Fibroblast of skin of abdomen (primary cell): ENCODE measurements at regions not wholly inside any gene's neighbourhood (a gene's known extent, or its start where the extent isn't known, plus 50 kb on each side); places are given as distances from the start of the nearest gene placed in this dataset.
"Not testable (repeated sequence)": the region's sequence is repeated elsewhere in the genome, so short reads cannot be mapped to it uniquely, and the experiment has no call there.

Experiments used
- DNase-seq: peaks from one replicate; pipeline ENCODE4 v3.0.0-alpha.2; 2013

DNA sequence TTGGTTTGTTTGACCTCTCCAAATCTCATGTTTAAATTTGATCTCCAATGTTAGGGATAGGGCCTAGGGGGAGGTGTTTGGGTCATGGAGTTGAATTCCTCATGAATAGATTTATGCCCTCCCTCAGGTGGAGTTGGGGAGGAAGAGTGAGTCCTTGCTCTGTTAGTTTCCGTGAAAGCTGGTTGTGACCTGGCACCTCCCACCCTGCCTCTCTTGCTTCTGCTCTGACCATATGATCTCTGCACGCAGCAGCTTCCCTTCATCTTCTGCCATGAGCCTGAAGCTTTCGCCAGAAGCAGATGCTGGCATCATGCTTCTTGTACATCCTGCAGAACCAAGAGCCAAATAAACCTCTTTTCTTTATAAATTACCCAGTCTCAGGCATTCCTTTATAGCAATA lies 231.6 kb upstream of the ERBB4 start:
- DNase-seq = no peak

DNA sequence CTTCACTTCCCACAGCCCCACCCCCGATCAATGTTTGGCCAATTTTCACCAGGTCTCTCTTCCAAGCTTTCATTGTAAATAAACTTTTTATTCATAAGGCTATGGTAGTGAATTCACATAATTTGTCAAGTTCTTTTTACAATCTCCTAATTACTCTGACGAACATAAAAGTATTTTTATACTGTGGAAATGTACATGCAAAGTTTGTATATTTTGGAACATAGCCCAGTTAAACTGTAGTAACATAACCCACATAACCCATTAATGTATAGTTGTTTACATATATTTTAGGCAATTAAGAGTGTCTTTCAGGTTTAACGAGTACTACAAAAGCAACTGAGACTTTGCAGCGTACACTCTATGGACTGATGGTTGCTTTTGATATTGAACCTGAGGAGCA lies 228.3 kb upstream of the ERBB4 start:
- no peak for DNase-seq

DNA sequence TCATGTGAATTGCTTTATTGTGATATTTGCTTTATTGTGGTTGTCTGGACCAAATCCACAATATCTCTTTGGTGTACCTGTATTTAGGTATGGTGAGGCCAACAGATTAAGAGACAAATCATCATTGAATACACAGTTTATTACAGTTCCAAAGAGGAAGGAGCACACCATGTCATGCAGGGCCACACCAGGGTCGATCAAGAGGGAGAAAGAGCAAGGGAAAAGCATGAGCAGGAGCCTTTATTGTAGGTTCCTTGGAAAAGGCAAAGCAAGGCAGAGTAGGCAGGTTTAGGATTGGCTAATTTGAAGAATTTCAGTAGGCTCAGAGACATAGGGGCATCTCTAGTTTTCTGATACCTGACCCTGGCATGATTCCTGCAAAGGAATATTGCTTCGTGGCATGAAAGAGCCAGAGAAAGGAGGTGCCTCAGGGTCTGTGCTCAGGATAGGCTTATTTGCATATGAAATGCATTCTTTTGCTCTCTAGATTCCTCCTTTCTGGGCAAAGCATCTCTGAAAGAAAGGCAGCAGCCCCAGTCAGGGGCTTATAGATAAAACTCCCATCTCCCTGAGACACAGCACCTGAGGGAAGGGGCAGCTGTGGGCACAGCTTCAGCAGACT lies 214.2 kb upstream of the ERBB4 start:
- DNase-seq = no peak

GRCh38 chr2:212745359-212745758 lies 206.8 kb upstream of the ERBB4 start:
- no peak for DNase-seq

- DNase-seq = no peak
Observed at GRCh38 chr2:212737392-212738172, 199.0 kb upstream of the ERBB4 start.

DNA sequence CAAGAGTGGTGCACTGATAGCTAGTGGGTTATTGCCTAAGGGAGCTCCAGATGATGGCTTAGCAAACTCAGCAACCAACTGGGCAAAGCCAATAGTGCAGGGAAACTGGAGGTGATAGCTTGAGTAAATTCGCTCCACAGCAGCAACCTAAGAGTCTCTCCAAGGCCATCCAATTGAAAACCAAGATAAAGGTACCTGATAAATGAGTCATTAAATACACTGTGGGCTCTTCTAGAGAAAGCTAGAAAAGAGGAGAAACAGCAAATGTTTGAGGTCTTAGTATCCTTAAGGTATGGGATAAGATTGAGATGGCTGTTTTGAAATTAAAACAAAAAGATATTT lies 197.8 kb upstream of the ERBB4 start:
- DNase-seq = no peak

DNA sequence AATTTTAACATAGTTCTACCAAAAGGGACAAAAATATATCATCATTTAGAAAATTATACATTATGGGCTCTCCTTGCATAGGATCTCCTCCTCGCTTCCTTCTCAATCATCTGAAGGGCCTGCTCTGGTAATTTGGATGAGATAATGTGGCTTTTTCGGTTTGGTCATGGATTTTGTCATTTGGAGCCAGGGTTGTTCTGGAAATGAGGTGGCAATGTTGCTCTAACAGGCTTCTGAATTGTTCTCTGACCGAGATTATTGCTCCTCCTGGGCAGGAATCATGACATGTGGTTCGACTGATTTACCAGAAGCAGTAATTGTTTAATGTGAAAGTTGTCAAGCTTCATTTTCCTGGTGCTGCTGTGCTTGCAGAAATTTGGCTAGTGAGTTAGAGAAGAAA lies 194.7 kb upstream of the ERBB4 start:
- DNase-seq = no peak

GRCh38 chr2:212732860-212733259 lies 194.3 kb upstream of the ERBB4 start:
- DNase-seq = no peak

DNA sequence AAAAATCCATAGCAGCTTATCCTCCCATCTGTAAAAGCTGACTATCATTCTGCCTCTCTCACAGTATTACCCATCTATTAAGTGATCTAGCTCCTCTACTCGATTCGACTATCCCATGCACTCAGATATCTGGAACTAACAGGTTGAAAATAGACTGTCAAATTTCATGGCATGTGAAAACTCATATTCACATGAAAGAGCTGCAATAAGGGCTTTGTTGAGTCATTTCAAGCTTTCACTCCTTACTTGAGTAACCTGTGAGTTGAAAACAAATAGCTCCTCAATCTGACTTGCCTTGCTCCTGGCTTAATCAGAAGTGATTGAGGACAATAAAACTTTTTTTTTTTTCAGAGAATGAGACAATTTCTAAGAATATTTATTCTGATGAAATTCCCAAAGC lies 192.4 kb upstream of the ERBB4 start:
- DNase-seq = no peak

GRCh38 chr2:212728717-212729116 lies 190.1 kb upstream of the ERBB4 start:
- DNase-seq = no peak

DNA sequence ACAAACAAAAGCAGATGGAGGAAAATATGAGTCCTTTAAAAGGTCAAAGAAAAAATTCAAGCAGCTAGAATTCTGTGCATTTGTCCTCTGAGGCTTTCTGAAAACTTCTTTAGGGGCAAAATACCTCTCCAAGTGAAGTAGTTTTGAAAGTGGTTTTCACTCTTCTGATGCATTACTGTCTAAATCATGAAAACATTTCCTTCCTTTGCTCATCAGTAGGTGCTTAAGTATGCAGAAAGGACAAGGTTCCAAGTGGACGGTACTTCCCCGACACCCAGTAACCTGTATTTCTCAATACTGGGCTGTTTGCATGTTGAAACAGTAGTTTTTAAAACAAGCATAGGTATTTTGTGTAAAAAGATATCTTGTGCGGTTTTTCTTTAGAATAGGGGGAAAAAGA lies 189.1 kb upstream of the ERBB4 start:
- no peak for DNase-seq

- no peak for DNase-seq
Observed at GRCh38 chr2:212726403-212726802, 187.8 kb upstream of the ERBB4 start.

DNA sequence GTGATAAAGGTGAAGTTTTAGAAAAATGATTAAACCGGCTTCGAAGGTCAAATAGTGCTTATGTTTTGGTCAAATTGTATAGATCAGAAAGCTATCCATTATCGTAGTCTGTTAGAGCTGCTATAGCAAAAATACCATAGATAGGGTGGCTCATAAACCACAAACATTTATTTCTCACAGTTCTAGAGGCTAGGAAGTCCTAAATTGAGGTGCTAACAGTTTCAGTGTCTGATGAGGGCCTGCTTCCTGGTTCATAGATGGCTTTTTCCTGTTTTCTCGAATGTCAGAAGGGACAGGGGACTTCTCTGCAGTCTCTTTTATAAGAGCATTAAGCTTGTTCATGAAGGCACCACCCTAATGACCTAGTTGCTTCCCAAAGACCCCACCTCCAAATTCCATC lies 186.6 kb upstream of the ERBB4 start:
- no peak for DNase-seq

GRCh38 chr2:212723226-212723625 lies 184.6 kb upstream of the ERBB4 start:
- no peak for DNase-seq

- DNase-seq = no peak
Observed at GRCh38 chr2:212722046-212722445, 183.4 kb upstream of the ERBB4 start.

DNA sequence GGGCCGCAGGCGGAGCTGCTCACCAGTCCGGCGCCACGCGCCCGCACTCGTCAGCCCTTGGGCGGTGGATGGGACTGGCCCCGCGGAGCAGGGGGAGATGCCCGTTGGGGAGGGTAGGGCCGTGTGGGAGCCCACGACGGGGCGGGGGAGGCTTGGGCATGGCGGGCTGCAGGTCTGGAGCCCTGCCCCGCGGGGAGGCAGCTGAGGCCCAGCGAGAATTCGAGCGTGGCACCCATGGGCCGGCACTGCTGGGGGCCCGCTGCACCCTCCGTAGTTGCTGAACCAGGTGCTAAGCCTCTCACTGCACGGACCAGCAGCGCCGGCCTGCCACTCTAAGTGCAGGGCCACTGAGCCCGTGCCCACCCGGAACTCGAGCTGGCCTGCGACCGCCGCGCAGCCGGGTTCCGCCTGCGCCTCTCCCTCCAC lies 182.4 kb upstream of the ERBB4 start:
- DNase-seq = no peak

DNA sequence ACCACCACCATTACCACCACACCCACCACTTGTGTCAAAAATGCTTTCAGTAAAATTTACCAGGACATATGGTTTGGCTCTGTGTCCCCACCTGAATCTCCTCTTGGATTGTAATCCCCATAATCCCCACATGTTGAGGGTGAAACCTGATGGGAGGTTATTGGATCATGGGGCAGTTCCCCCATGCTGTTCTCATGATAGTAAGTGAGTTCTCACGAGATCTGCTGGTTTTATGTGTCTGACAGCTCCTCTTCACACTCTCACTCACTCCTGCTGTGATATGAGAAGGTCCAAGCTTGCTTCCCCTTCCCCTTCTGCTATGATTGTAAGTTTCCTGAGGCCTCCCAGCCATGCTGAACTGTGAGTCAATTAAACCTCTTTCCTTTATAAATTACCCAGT lies 176.8 kb upstream of the ERBB4 start:
- not testable (repeated sequence) for DNase-seq

DNA sequence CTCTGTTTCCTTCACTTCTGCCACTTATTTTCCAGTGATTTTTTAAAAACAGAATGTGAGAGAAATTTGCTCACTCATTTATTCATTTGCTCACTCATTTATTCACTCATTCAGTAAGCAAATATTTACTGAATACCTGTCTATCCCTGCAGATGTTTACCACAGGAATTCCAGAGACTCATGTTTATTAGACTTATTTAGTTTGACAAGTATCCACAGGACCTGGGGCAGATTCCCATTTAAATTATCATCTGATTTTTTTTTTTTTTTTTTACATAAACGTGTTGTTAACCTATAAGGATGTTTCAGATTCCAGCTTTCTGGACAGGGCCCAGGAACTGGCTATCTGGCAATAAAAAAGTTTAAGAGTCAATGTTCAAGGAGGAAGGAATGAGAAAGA lies 175.1 kb upstream of the ERBB4 start:
- DNase-seq = no peak

DNA sequence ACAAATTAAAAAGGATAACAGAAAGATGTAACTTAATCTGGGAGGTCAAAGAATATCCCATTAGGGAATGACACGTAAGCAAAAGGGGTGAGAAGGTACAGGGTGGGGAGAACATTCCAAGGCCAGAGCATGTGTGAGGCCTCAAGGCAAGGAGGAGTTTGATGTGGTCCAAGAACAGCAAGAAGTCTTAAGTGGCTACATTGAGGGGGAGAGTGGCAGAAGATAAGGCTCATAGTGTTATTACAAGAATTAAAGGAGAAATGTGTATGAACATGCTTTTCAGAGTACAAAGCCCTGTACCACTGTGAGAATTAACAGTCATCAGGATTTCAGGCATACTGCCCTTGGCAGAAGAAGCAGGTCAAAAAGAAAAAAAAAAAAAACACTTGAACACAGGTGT lies 174.4 kb upstream of the ERBB4 start:
- no peak for DNase-seq

DNA sequence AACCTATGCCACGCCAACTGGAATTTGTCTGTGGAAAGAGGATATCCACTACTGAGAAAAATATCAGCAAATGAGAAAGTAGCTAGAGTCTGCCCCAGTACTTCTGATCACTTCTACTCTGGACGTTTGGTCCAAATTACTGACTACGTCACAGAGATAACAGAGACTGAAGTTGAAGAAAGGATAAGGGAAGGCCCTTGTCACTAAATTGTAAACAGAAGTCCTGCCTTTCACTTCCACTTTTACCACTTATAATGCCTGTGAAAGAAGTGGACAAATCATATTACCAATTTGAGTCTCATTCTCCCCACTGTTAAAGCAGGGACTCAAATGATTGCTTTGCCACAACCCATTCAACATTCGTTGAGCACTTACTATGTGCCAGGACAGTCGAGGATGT lies 173.9 kb upstream of the ERBB4 start:
- DNase-seq = no peak

- peak; percentile 57 for DNase-seq
Observed at GRCh38 chr2:212711856-212712255, 173.3 kb upstream of the ERBB4 start.

DNA sequence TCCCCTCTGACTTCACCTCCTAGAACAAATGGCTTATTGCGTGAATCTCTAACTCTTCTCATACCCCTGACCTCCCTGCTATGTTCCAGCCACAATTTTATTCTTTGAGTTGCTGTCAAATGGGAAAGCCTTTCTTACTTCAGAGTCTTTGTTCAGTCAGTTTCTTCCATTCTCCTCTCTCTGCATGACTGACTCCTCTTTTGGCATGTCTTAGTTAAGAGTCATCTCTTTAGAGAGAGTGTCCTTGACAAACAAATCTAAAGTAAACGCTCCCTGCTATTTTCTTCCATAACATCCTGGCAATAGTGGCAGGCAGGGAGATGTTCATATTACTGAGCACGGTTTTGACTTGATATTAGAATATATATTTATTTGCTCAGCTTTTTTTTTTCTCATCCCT lies 170.7 kb upstream of the ERBB4 start:
- DNase-seq = no peak

GRCh38 chr2:212708355-212708754 lies 169.8 kb upstream of the ERBB4 start:
- DNase-seq = no peak

GRCh38 chr2:212695426-212695825 lies 156.8 kb upstream of the ERBB4 start:
- DNase-seq = no peak

GRCh38 chr2:212694398-212694797 lies 155.8 kb upstream of the ERBB4 start:
- no peak for DNase-seq
